ENCODE measurements at regions not wholly inside any gene's neighbourhood (a gene's known extent, or its start where the extent isn't known, plus 50 kb on each side); places are given as distances from the start of the nearest gene placed in this dataset.

GRCh38 chr9:28232686-28233085, 659.4 kb upstream of the C9orf72 start:
- H3K9me3 ChIP-seq, result no peaks in the 10 kb centered on the region
- H3K4me1 ChIP-seq, result no peaks in the 10 kb centered on the region
- H3K27ac ChIP-seq, result no peak overlapping the region
- intact Hi-C loops (cut with DNase I), result no loop called here
- H3K4me3 ChIP-seq, result no peak overlapping the region
- TF ChIP-seq, protein P1, sequence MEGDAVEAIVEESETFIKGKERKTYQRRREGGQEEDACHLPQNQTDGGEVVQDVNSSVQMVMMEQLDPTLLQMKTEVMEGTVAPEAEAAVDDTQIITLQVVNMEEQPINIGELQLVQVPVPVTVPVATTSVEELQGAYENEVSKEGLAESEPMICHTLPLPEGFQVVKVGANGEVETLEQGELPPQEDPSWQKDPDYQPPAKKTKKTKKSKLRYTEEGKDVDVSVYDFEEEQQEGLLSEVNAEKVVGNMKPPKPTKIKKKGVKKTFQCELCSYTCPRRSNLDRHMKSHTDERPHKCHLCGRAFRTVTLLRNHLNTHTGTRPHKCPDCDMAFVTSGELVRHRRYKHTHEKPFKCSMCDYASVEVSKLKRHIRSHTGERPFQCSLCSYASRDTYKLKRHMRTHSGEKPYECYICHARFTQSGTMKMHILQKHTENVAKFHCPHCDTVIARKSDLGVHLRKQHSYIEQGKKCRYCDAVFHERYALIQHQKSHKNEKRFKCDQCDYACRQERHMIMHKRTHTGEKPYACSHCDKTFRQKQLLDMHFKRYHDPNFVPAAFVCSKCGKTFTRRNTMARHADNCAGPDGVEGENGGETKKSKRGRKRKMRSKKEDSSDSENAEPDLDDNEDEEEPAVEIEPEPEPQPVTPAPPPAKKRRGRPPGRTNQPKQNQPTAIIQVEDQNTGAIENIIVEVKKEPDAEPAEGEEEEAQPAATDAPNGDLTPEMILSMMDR (IDR thresholded peaks at IDR 0.05), result no peak
- DNase-seq (ENCODE audit: low spot score in 2 of 2), result no peak
- no peaks in the 10 kb centered on the region for H3K36me3 ChIP-seq
- H3K27me3 ChIP-seq, result no peaks in the 10 kb centered on the region

DNA sequence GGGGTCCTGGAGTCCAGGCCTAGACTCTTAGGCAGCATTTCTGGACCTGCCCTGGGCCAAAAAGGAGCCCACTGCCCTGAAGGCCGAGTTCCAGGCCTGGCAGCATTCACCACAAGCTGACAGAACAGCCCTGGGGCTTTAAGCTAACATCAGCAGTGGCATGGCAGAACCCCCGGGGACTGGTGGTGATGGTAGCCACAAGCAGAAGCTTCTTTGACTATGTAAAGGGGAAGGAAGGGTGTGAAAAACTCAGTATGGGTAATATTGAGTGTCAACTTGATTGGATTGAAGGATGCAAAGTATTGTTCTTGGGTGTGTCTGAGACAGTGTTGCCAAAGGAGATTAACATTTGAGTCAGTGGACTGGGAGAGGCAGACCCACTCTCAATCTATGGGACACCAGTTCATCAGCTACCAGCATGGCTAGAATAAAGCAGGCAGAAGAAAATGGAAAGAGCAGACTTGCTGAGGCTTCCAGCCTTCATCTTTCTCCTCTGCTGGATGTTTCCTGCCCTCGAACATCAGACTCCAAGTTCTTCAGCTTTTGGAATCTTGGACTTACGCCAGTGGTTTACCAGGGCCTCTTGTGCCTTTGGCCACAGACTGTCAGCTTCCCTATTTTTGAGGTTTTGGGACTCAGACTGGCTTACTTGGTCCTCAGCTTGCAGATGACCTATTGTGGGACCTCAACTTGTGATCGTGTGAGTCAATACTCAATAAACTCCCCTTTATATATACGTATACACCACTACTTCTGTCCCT, 661.0 kb upstream of the C9orf72 start:
- Histone ChIP-seq H3K27me3 (no peaks in the 10 kb centered on the region), H3K4me1 (no peaks in the 10 kb centered on the region), H3K9me3 (no peaks in the 10 kb centered on the region), H3K27ac (no peak overlapping the region), H3K4me3 (no peak overlapping the region), H3K36me3 (no peaks in the 10 kb centered on the region)
- TF ChIP-seq, protein P1 (IDR thresholded peaks at IDR 0.05), result no peak
- intact Hi-C loops (cut with DNase I), result no loop called here
- DNase-seq (ENCODE audit: low spot score in 2 of 2), result no peak

GRCh38 chr9:28234894-28235277, 661.6 kb upstream of the C9orf72 start:
- Histone ChIP-seq H3K36me3 (no peaks in the 10 kb centered on the region), H3K27ac (no peak overlapping the region), H3K4me3 (no peak overlapping the region), H3K27me3 (no peaks in the 10 kb centered on the region), H3K4me1 (no peaks in the 10 kb centered on the region), H3K9me3 (no peaks in the 10 kb centered on the region)
- TF ChIP-seq, protein P1 (IDR thresholded peaks at IDR 0.05), result no peak
- DNase-seq (ENCODE audit: low spot score in 2 of 2), result no peak
- intact Hi-C loops (cut with DNase I), result no loop called here

GRCh38 chr9:28249424-28249823, 676.1 kb upstream of the C9orf72 start:
- intact Hi-C loops (cut with DNase I), result no loop called here
- H3K4me3 ChIP-seq, result no peak overlapping the region
- no peak for DNase-seq (ENCODE audit: low spot score in 2 of 2)

GRCh38 chr9:28255174-28255573, 681.9 kb upstream of the C9orf72 start:
- Histone ChIP-seq H3K27me3 (no peaks in the 10 kb centered on the region), H3K9me3 (no peaks in the 10 kb centered on the region), H3K27ac (no peak overlapping the region), H3K4me1 (no peaks in the 10 kb centered on the region), H3K4me3 (no peak overlapping the region), H3K36me3 (no peaks in the 10 kb centered on the region)
- intact Hi-C loops (cut with DNase I), result no loop called here
- DNase-seq (ENCODE audit: low spot score in 2 of 2), result no peak
- TF ChIP-seq, protein P1 (IDR thresholded peaks at IDR 0.05), result no peak

More at GRCh38 chr9:28249424-28249823, 676.1 kb upstream of the C9orf72 start:
- no peak overlapping the region for H3K27ac ChIP-seq
- no peaks in the 10 kb centered on the region for H3K36me3 ChIP-seq
- TF ChIP-seq, protein P1 (IDR thresholded peaks at IDR 0.05), result no peak
- H3K27me3 ChIP-seq, result no peaks in the 10 kb centered on the region
- no peaks in the 10 kb centered on the region for H3K4me1 ChIP-seq
- H3K9me3 ChIP-seq, result no peaks in the 10 kb centered on the region

All from ascending aorta (tissue), 2 donors.